GM13976 (cell line): ENCODE measurements at regions not wholly inside any gene's neighbourhood (a gene's known extent, or its start where the extent isn't known, plus 50 kb on each side); places are given as distances from the start of the nearest gene placed in this dataset.

Experiments used
- DNase-seq: peaks from one replicate; pipeline ENCODE4 v3.0.0; 2012; ENCODE audit warnings: low spot score
- in situ Hi-C: fragments of 300-500 bp; cut with MboI; formaldehyde crosslinking; loops from one replicate; pipeline ENCODE4 v1.12.0; 2022; ENCODE audit warnings: low sequenced_read_pairs, mixed read lengths, inconsistent platforms; ENCODE audit not compliant: unreplicated experiment
- TF ChIP-seq, protein P1 (sequence below): IDR thresholded peaks from 2 replicates; pipeline ENCODE4 v1.5.1; 2012; ENCODE audit warnings: borderline replicate concordance, mild to moderate bottlenecking; ENCODE audit not compliant: insufficient read depth; ENCODE audit errors: extremely low read depth, missing control alignments, control extremely low read depth

GRCh38 chr13:40016953-40017660, 361.6 kb downstream of the COG6 start:
- TF ChIP-seq, protein P1, sequence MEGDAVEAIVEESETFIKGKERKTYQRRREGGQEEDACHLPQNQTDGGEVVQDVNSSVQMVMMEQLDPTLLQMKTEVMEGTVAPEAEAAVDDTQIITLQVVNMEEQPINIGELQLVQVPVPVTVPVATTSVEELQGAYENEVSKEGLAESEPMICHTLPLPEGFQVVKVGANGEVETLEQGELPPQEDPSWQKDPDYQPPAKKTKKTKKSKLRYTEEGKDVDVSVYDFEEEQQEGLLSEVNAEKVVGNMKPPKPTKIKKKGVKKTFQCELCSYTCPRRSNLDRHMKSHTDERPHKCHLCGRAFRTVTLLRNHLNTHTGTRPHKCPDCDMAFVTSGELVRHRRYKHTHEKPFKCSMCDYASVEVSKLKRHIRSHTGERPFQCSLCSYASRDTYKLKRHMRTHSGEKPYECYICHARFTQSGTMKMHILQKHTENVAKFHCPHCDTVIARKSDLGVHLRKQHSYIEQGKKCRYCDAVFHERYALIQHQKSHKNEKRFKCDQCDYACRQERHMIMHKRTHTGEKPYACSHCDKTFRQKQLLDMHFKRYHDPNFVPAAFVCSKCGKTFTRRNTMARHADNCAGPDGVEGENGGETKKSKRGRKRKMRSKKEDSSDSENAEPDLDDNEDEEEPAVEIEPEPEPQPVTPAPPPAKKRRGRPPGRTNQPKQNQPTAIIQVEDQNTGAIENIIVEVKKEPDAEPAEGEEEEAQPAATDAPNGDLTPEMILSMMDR = no peak
- in situ Hi-C loops = no loop called here
- no peak for DNase-seq

DNA sequence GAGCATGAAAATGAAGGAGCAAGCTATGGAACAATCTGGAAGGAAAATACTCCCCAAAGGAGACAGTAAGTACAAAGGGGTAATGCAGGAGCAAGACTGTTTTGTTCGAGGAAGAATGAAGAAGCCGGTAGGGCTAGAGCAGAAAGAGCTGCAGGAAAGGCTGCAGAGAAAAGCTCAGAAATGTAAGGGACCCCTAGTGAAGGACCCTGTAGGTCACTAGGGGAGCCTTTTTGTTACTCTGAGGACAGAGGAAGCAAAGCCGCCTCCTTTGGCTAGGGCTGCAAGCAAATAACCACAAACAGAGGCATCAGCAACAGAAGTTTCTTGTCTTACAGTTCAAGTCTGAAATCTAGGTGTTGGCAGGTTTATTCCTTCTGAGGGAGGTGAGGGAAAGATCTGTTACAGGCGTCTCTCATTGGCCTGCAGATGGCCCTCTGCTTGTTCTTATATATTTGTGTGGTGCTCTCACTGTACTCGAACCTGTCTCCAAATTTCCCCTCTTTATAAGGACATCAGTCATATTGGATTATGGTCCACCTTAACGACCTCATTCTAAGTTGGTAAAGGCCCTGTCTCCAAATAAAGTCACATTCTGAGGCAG, 362.3 kb downstream of the COG6 start:
- no peak for DNase-seq
- in situ Hi-C loops = no loop called here
- TF ChIP-seq, protein P1 = no peak

- in situ Hi-C loops = no loop called here
- TF ChIP-seq, protein P1 = no peak
- no peak for DNase-seq
These were observed 368.2 kb downstream of the COG6 start for GRCh38 chr13:40023595-40024203.

GRCh38 chr13:40024204-40024966, 368.9 kb downstream of the COG6 start:
- in situ Hi-C loops = no loop called here

DNA sequence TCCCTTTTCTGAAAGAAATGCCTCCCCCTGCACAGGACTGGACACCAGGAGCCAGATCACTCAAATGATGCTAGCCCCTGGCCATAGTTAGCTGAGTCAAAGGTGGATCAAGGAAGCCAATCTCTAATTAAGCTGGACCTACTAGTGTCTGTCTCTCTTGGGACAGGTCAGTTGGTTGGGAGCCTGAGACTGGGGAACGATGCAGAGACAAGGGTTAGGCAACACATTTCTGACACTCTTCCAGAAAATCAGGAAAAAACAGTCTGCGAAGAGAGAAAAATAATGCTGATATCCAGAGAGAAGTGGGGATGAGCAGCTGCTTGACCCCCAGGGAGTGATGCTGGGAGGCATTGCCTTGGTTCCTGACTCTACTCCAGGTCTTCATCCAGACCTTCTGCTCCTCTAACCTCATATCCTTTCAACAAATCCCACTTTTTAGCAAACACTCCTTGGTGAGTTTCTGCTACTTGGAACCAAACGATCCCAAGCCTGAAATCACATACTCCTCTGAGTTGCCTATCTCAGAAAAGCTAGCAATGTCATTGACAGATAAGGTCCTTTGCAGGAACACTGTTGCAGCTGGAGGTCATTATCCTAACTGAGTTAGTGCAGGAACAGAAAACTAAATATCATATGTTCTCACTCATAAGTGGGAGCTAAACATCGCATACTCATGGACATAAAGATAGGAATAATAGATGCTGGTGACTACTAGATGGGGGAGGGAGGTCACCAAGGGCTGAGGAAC, 369.7 kb downstream of the COG6 start:
- in situ Hi-C loops = no loop called here
- DNase-seq = no peak
- TF ChIP-seq, protein P1 = no peak

More at GRCh38 chr13:40024204-40024966, 368.9 kb downstream of the COG6 start:
- TF ChIP-seq, protein P1 = no peak
- DNase-seq = no peak

GRCh38 chr13:40026174-40026585, 370.7 kb downstream of the COG6 start:
- TF ChIP-seq, protein P1 = no peak
- in situ Hi-C loops = no loop called here
- DNase-seq = peak; percentile 55
